Fibroblast of villous mesenchyme (primary cell): ENCODE measurements at regions not wholly inside any gene's neighbourhood (a gene's known extent, or its start where the extent isn't known, plus 50 kb on each side); places are given as distances from the start of the nearest gene placed in this dataset.

Experiments
- DNase-seq: peaks from one replicate; pipeline ENCODE4 v3.0.0-alpha.2; 2010; ENCODE audit warnings: low read depth
- H3K4me3 ChIP-seq: 2 replicates; pipeline ENCODE4 v1.5.1; 2011; ENCODE audit warnings: low read depth, mild to moderate bottlenecking, low read length
- CTCF ChIP-seq: IDR thresholded peaks from 2 replicates; pipeline ENCODE4 v1.5.1; 2012; ENCODE audit warnings: low read depth, mild to moderate bottlenecking, low read length; ENCODE audit not compliant: insufficient read depth

- no peak for DNase-seq
- H3K4me3 ChIP-seq, result no peak overlapping the region
- TF ChIP-seq CTCF, result no peak
Observed at GRCh38 chr14:95024380-95024779, 132.9 kb downstream of the DICER1 start.

GRCh38 chr14:95023886-95024285 is 133.4 kb downstream of the DICER1 start:
- DNase-seq, result peak; percentile 38
- TF ChIP-seq CTCF, result no peak
- no peak overlapping the region for H3K4me3 ChIP-seq

GRCh38 chr14:95023115-95023514 is 134.2 kb downstream of the DICER1 start:
- no peak overlapping the region for H3K4me3 ChIP-seq
- no peak for TF ChIP-seq CTCF
- DNase-seq, result no peak

- TF ChIP-seq CTCF, result no peak
- H3K4me3 ChIP-seq, result no peak overlapping the region
- DNase-seq, result no peak
Observed at GRCh38 chr14:95021588-95021987, 135.7 kb downstream of the DICER1 start.

GRCh38 chr14:95018821-95019220 is 138.5 kb downstream of the DICER1 start:
- TF ChIP-seq CTCF, result no peak
- peak; percentile 40 for DNase-seq
- no peak overlapping the region for H3K4me3 ChIP-seq

- no peak overlapping the region for H3K4me3 ChIP-seq
- no peak for DNase-seq
- TF ChIP-seq CTCF, result no peak
Observed at GRCh38 chr14:95015046-95015445, 142.3 kb downstream of the DICER1 start.

- DNase-seq, result no peak
- TF ChIP-seq CTCF, result no peak
- H3K4me3 ChIP-seq, result no peak overlapping the region
Observed at GRCh38 chr14:95014036-95014435, 143.3 kb downstream of the DICER1 start.
